ENCODE measurements at regions not wholly inside any gene's neighbourhood (a gene's known extent, or its start where the extent isn't known, plus 50 kb on each side); places are given as distances from the start of the nearest gene placed in this dataset.

GRCh38 chr5:4797445-4797844, 342.7 kb upstream of the ADAMTS16 start:
- no peak overlapping the region for H3K9ac ChIP-seq (ENCODE audit: low read length)

GRCh38 chr5:4802044-4802443, 338.1 kb upstream of the ADAMTS16 start:
- no peaks in the 10 kb centered on the region for H3K4me1 ChIP-seq (ENCODE audit: low read length)
- no peak overlapping the region for H3K9ac ChIP-seq (ENCODE audit: low read length)
- TF ChIP-seq EZH2phosphoT487 (IDR thresholded peaks at IDR 0.05; ENCODE audit: low read length) (no peak), CTCF (IDR thresholded peaks at IDR 0.05; ENCODE audit: low read length) (no peak), EZH2 (optimal IDR thresholded peaks at IDR 0.05; ENCODE audit: low read depth, low read length) (no peak)
- H3K27me3 ChIP-seq (replicated peaks; ENCODE audit: insufficient read depth, low read length), result no peaks in the 10 kb centered on the region
- no peaks in the 10 kb centered on the region for H3F3A ChIP-seq (ENCODE audit: insufficient read depth, low read length)
- H3K4me3 ChIP-seq (ENCODE audit: low read length), result no peak overlapping the region
- H3K36me3 ChIP-seq (replicated peaks; ENCODE audit: insufficient read depth, low read length), result no peaks in the 10 kb centered on the region
- H3K4me2 ChIP-seq (ENCODE audit: low read depth, low read length), result no peak overlapping the region
- no peak overlapping the region for H3K27ac ChIP-seq (ENCODE audit: low read length)
- H2AFZ ChIP-seq (ENCODE audit: low read length), result no peak overlapping the region
- H3K9me2 ChIP-seq (replicated peaks; ENCODE audit: insufficient read depth, low read length), result no peaks in the 10 kb centered on the region
- H3K9me3 ChIP-seq (replicated peaks; ENCODE audit: insufficient read depth, low read length), result no peaks in the 10 kb centered on the region
- DNase-seq, result no peak
- no peaks in the 10 kb centered on the region for H4K20me1 ChIP-seq (ENCODE audit: insufficient read depth, low read length)
- H3K79me2 ChIP-seq (ENCODE audit: low read length), result no peaks in the 10 kb centered on the region

More at GRCh38 chr5:4797445-4797844, 342.7 kb upstream of the ADAMTS16 start:
- no peaks in the 10 kb centered on the region for H3K27me3 ChIP-seq (replicated peaks; ENCODE audit: insufficient read depth, low read length)
- H4K20me1 ChIP-seq (ENCODE audit: insufficient read depth, low read length), result no peaks in the 10 kb centered on the region
- DNase-seq, result no peak
- no peak for TF ChIP-seq EZH2 (optimal IDR thresholded peaks at IDR 0.05; ENCODE audit: low read depth, low read length)
- TF ChIP-seq EZH2phosphoT487 (IDR thresholded peaks at IDR 0.05; ENCODE audit: low read length), result no peak
- no peak for TF ChIP-seq CTCF (IDR thresholded peaks at IDR 0.05; ENCODE audit: low read length)
- no peaks in the 10 kb centered on the region for H3F3A ChIP-seq (ENCODE audit: insufficient read depth, low read length)
- H3K9me3 ChIP-seq (replicated peaks; ENCODE audit: insufficient read depth, low read length), result no peaks in the 10 kb centered on the region
- no peak overlapping the region for H2AFZ ChIP-seq (ENCODE audit: low read length)
- no peaks in the 10 kb centered on the region for H3K79me2 ChIP-seq (ENCODE audit: low read length)
- H3K27ac ChIP-seq (ENCODE audit: low read length), result no peak overlapping the region
- H3K36me3 ChIP-seq (replicated peaks; ENCODE audit: insufficient read depth, low read length), result no peaks in the 10 kb centered on the region
- H3K9me2 ChIP-seq (replicated peaks; ENCODE audit: insufficient read depth, low read length), result no peaks in the 10 kb centered on the region
- no peaks in the 10 kb centered on the region for H3K4me1 ChIP-seq (ENCODE audit: low read length)
- no peak overlapping the region for H3K4me3 ChIP-seq (ENCODE audit: low read length)
- H3K4me2 ChIP-seq (ENCODE audit: low read depth, low read length), result no peak overlapping the region

GRCh38 chr5:4804691-4805360, 335.3 kb upstream of the ADAMTS16 start:
- H3K9ac ChIP-seq (ENCODE audit: low read length), result no peak overlapping the region
- no peaks in the 10 kb centered on the region for H3K36me3 ChIP-seq (replicated peaks; ENCODE audit: insufficient read depth, low read length)
- TF ChIP-seq EZH2phosphoT487 (IDR thresholded peaks at IDR 0.05; ENCODE audit: low read length) (no peak), EZH2 (optimal IDR thresholded peaks at IDR 0.05; ENCODE audit: low read depth, low read length) (no peak), CTCF (IDR thresholded peaks at IDR 0.05; ENCODE audit: low read length) (no peak)
- no peaks in the 10 kb centered on the region for H3F3A ChIP-seq (ENCODE audit: insufficient read depth, low read length)
- H3K4me2 ChIP-seq (ENCODE audit: low read depth, low read length), result no peak overlapping the region
- no peaks in the 10 kb centered on the region for H3K9me3 ChIP-seq (replicated peaks; ENCODE audit: insufficient read depth, low read length)
- no peaks in the 10 kb centered on the region for H3K79me2 ChIP-seq (ENCODE audit: low read length)
- H3K9me2 ChIP-seq (replicated peaks; ENCODE audit: insufficient read depth, low read length), result no peaks in the 10 kb centered on the region
- H4K20me1 ChIP-seq (ENCODE audit: insufficient read depth, low read length), result no peaks in the 10 kb centered on the region
- no peaks in the 10 kb centered on the region for H3K27me3 ChIP-seq (replicated peaks; ENCODE audit: insufficient read depth, low read length)
- H2AFZ ChIP-seq (ENCODE audit: low read length), result no peak overlapping the region
- no peak overlapping the region for H3K4me3 ChIP-seq (ENCODE audit: low read length)
- no peak for DNase-seq
- no peak overlapping the region for H3K27ac ChIP-seq (ENCODE audit: low read length)
- no peaks in the 10 kb centered on the region for H3K4me1 ChIP-seq (ENCODE audit: low read length)

Measured in MM.1S (cell line).